Gastrocnemius medialis (tissue), 4 donors: ENCODE measurements at regions not wholly inside any gene's neighbourhood (a gene's known extent, or its start where the extent isn't known, plus 50 kb on each side); places are given as distances from the start of the nearest gene placed in this dataset.

Experiments
- ATAC-seq, 2 donors: fragments of 150-250 bp; one replicate each; pipeline ENCODE4 v1.9.1; 2016
- DNase-seq, 2 donors: peaks; one replicate each; pipeline ENCODE4 v3.0.0-alpha.2; 2019
- H3K27ac ChIP-seq, 4 donors: fragments of 200-600 bp; sonication (generic); 1 replicate in 1 of 4; 2 replicates in 3 of 4; pipeline ENCODE4 v1.5.1; 2016 to 2018; ENCODE audit warnings: mild to moderate bottlenecking in 2 of 4, moderate library complexity in 1 of 4
- H3K27me3 ChIP-seq, 3 donors: fragments of 200-600 bp; sonication (generic) in 2 of 3; 1 replicate in 1 of 3; 2 replicates in 2 of 3; pipeline versions ENCODE4 v1.5.1 to v1.6.0; 2016 to 2019; ENCODE audit warnings: mild to moderate bottlenecking in 1 of 3, moderate library complexity in 1 of 3
- H3K36me3 ChIP-seq, 2 donors: fragments of 200-600 bp; sonication (generic) in 1 of 2; one replicate each; pipeline ENCODE4 v1.5.1; 2017 to 2018
- H3K4me1 ChIP-seq, 2 donors: fragments of 200-600 bp; sonication (generic) in 1 of 2; one replicate each; pipeline ENCODE4 v1.5.1; 2016 to 2017; ENCODE audit warnings: mild to moderate bottlenecking in 2 of 2
- H3K4me3 ChIP-seq, 4 donors: fragments of 200-600 bp; sonication (generic) in 3 of 4; 1 replicate in 1 of 4; 2 replicates in 3 of 4; pipeline ENCODE4 v1.5.1; 2016 to 2019; ENCODE audit warnings: mild to moderate bottlenecking in 2 of 4
- H3K9me3 ChIP-seq, 3 donors: fragments of 200-600 bp; sonication (generic) in 2 of 3; 1 replicate in 1 of 3; 2 replicates in 2 of 3; pipeline ENCODE4 v1.5.1; 2016 to 2019
- POLR2A ChIP-seq, 2 donors: fragments of 450-650 bp; IDR thresholded peaks; one replicate each; pipeline ENCODE4 v1.6.1; 2017; ENCODE audit warnings: antibody characterized with exemption in 2 of 2, mild to moderate bottlenecking in 2 of 2, moderate library complexity in 2 of 2
- in situ Hi-C, 4 donors: fragments of 200-750 bp; cut with MboI; loops; one replicate each; pipeline versions ENCODE4 v1.15.0 to v1.8.0; 2017; ENCODE audit warnings: low sequenced_read_pairs in 4 of 4
- intact Hi-C: fragments of 100-400 bp; cut with DNase I; formaldehyde crosslinking; loops from one replicate; pipeline ENCODE4 v1.15.1; 2023; ENCODE audit warnings: low total_unique reads
- TF ChIP-seq, protein P1 (sequence below), 5 experiments: fragments of 450-650 bp in 3 of 5; fragments of 200-600 bp in 2 of 5; sonication (generic) in 2 of 5; IDR thresholded peaks in 4 of 5; conservative IDR thresholded peaks in 1 of 5; 1 replicate in 4 of 5; 2 replicates in 1 of 5; pipeline ENCODE4 v1.5.1; 2016 to 2019; ENCODE audit warnings: antibody characterized with exemption in 5 of 5, mild to moderate bottlenecking in 3 of 5, moderate library complexity in 3 of 5

GRCh38 chr12:65570451-65571130 is 253.7 kb upstream of the HMGA2 start:
- H3K4me3 ChIP-seq: no peak overlapping the region
- H3K27ac ChIP-seq: no peak overlapping the region
- H3K4me1 ChIP-seq: peaks cover 5 to 10% of the 10 kb centered on the region in 2 donors
- H3K9me3 ChIP-seq: no peaks in the 10 kb centered on the region
- ATAC-seq (no peak), DNase-seq (no peak)
- no peak for TF ChIP-seq POLR2A (IDR thresholded peaks at IDR 0.05)
- TF ChIP-seq, protein P1, sequence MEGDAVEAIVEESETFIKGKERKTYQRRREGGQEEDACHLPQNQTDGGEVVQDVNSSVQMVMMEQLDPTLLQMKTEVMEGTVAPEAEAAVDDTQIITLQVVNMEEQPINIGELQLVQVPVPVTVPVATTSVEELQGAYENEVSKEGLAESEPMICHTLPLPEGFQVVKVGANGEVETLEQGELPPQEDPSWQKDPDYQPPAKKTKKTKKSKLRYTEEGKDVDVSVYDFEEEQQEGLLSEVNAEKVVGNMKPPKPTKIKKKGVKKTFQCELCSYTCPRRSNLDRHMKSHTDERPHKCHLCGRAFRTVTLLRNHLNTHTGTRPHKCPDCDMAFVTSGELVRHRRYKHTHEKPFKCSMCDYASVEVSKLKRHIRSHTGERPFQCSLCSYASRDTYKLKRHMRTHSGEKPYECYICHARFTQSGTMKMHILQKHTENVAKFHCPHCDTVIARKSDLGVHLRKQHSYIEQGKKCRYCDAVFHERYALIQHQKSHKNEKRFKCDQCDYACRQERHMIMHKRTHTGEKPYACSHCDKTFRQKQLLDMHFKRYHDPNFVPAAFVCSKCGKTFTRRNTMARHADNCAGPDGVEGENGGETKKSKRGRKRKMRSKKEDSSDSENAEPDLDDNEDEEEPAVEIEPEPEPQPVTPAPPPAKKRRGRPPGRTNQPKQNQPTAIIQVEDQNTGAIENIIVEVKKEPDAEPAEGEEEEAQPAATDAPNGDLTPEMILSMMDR (IDR thresholded peaks at IDR 0.05 in 4 of 5, conservative IDR thresholded peaks at IDR 0.05 in 1 of 5): no peak
- in situ Hi-C loops: loop anchor here in 2 of 4 donors (25.0 kb wide), 2 partner anchors 517 to 683 kb away; no protein-coding TSS in a partner anchor
- H3K27me3 ChIP-seq: no peaks in the 10 kb centered on the region
- no peaks in the 10 kb centered on the region for H3K36me3 ChIP-seq
- intact Hi-C loops: no loop called here

- no peaks in the 10 kb centered on the region for H3K27me3 ChIP-seq
- H3K4me3 ChIP-seq: no peak overlapping the region
- H3K36me3 ChIP-seq: no peaks in the 10 kb centered on the region
- no peak for TF ChIP-seq POLR2A (IDR thresholded peaks at IDR 0.05)
- TF ChIP-seq, protein P1 (IDR thresholded peaks at IDR 0.05 in 4 of 5, conservative IDR thresholded peaks at IDR 0.05 in 1 of 5): no peak
- no peak for ATAC-seq
- no peaks in the 10 kb centered on the region for H3K9me3 ChIP-seq
- intact Hi-C loops (no loop called here), in situ Hi-C loops (loop anchor here (25.0 kb wide), 2 partner anchors 512 to 688 kb away; no protein-coding TSS in a partner anchor)
- no peak for DNase-seq
- H3K27ac ChIP-seq: no peak overlapping the region
- no peaks in the 10 kb centered on the region for H3K4me1 ChIP-seq
These were observed 249.4 kb upstream of the HMGA2 start for GRCh38 chr12:65574867-65575266.

GRCh38 chr12:65584016-65584415 is 240.3 kb upstream of the HMGA2 start:
- DNase-seq (no peak), ATAC-seq (no peak)
- no peaks in the 10 kb centered on the region for H3K36me3 ChIP-seq
- intact Hi-C loops (no loop called here), in situ Hi-C loops (loop anchor here in 2 of 4 donors (25.0 kb wide), 1 partner anchor 503 kb away; no protein-coding TSS in a partner anchor)
- H3K9me3 ChIP-seq: no peaks in the 10 kb centered on the region
- no peak overlapping the region for H3K4me3 ChIP-seq
- no peak overlapping the region for H3K27ac ChIP-seq
- no peaks in the 10 kb centered on the region for H3K4me1 ChIP-seq
- TF ChIP-seq, protein P1 (IDR thresholded peaks at IDR 0.05 in 4 of 5, conservative IDR thresholded peaks at IDR 0.05 in 1 of 5): no peak
- no peak for TF ChIP-seq POLR2A (IDR thresholded peaks at IDR 0.05)
- no peaks in the 10 kb centered on the region for H3K27me3 ChIP-seq

- in situ Hi-C loops (loop anchor here in 2 of 4 donors (25.0 kb wide), 1 partner anchor 501 kb away; no protein-coding TSS in a partner anchor), intact Hi-C loops (no loop called here)
- no peak for TF ChIP-seq POLR2A (IDR thresholded peaks at IDR 0.05)
- TF ChIP-seq, protein P1 (IDR thresholded peaks at IDR 0.05 in 4 of 5, conservative IDR thresholded peaks at IDR 0.05 in 1 of 5): no peak
- no peak overlapping the region for H3K27ac ChIP-seq
- H3K4me1 ChIP-seq: no peaks in the 10 kb centered on the region
- no peaks in the 10 kb centered on the region for H3K27me3 ChIP-seq
- no peak overlapping the region for H3K4me3 ChIP-seq
- DNase-seq (no peak), ATAC-seq (no peak)
- H3K9me3 ChIP-seq: no peaks in the 10 kb centered on the region
- no peaks in the 10 kb centered on the region for H3K36me3 ChIP-seq
These were observed 238.4 kb upstream of the HMGA2 start for GRCh38 chr12:65585648-65586602.
